Naive thymus-derived CD4-positive, alpha-beta T cell (primary cell): ENCODE measurements at regions not wholly inside any gene's neighbourhood (a gene's known extent, or its start where the extent isn't known, plus 50 kb on each side); places are given as distances from the start of the nearest gene placed in this dataset.

ENCODE experiments used
- ATAC-seq: fragments of 150-1000 bp; cut with Tn5 transposase; 2 replicates; pipeline ENCODE4 v1.10.0; 2021; ENCODE audit warnings: mild to moderate bottlenecking, moderate library complexity
- CTCF ChIA-PET: fragments of 350-600 bp; sonication (Branson Sonifier 250); formaldehyde crosslinking; loops from one replicate; lab custom pipeline; 2021; ENCODE audit warnings: antibody characterized with exemption; lab: Charles Lee
- POLR2A ChIA-PET: fragments of 350-600 bp; sonication (Branson Sonifier 250); formaldehyde crosslinking; loops from one replicate; lab custom pipeline; 2021; ENCODE audit warnings: antibody characterized with exemption, inconsistent platforms; lab: Charles Lee
- DNase-seq, 9 donors: peaks; one replicate each; pipeline versions ENCODE4 v3.0.0 to v3.0.0-alpha.2; 2020 to 2022; ENCODE audit warnings: mixed read lengths in 1 of 9
- H3K27ac ChIP-seq: one replicate; pipeline ENCODE4 v1.7.0; 2013; ENCODE audit warnings: mild to moderate bottlenecking, low read depth, low read length, moderate library complexity
- H3K27me3 ChIP-seq, 2 donors: one replicate each; pipeline ENCODE4 v1.7.0; 2013; ENCODE audit warnings: low read length in 2 of 2, mild to moderate bottlenecking in 2 of 2, moderate library complexity in 2 of 2; ENCODE audit not compliant: control insufficient read depth in 2 of 2, insufficient read depth in 2 of 2
- H3K36me3 ChIP-seq, 3 experiments: 1 replicate in 2 of 3; 2 replicates in 1 of 3; pipeline ENCODE4 v1.7.0; 2013; ENCODE audit warnings: low read length in 3 of 3, mild to moderate bottlenecking in 3 of 3, moderate library complexity in 1 of 3; ENCODE audit not compliant: insufficient read depth in 3 of 3, control insufficient read depth in 2 of 3
- H3K4me1 ChIP-seq, 2 donors: one replicate each; pipeline ENCODE4 v1.7.0; 2013; ENCODE audit warnings: low read length in 2 of 2, mild to moderate bottlenecking in 2 of 2, moderate library complexity in 1 of 2; ENCODE audit not compliant: control insufficient read depth in 2 of 2, insufficient read depth in 2 of 2
- H3K4me3 ChIP-seq: 2 replicates; pipeline ENCODE4 v1.7.0; 2013; ENCODE audit warnings: mild to moderate bottlenecking, low read length
- H3K9me3 ChIP-seq, 3 experiments: 1 replicate in 2 of 3; 2 replicates in 1 of 3; pipeline ENCODE4 v1.7.0; 2013; ENCODE audit warnings: low read length in 3 of 3; ENCODE audit not compliant: control insufficient read depth in 2 of 3
- H3K27ac Mint-ChIP-seq, 9 donors: one replicate each; pipeline ENCODE4 v1.8.0; 2020 to 2022; ENCODE audit warnings: mixed read lengths in 9 of 9, mild to moderate bottlenecking in 8 of 9, moderate library complexity in 5 of 9, inconsistent platforms in 2 of 9
- H3K27me3 Mint-ChIP-seq, 5 donors: one replicate each; pipeline ENCODE4 v1.8.0; 2021 to 2022; ENCODE audit warnings: mixed read lengths in 5 of 5, mild to moderate bottlenecking in 1 of 5
- H3K36me3 Mint-ChIP-seq, 5 donors: one replicate each; pipeline ENCODE4 v1.8.0; 2020 to 2022; ENCODE audit warnings: mixed read lengths in 5 of 5, mild to moderate bottlenecking in 3 of 5, inconsistent platforms in 1 of 5
- H3K4me1 Mint-ChIP-seq, 7 donors: one replicate each; pipeline ENCODE4 v1.8.0; 2020 to 2022; ENCODE audit warnings: mixed read lengths in 7 of 7, mild to moderate bottlenecking in 3 of 7, inconsistent platforms in 1 of 7
- H3K4me3 Mint-ChIP-seq, 10 donors: one replicate each; pipeline ENCODE4 v1.8.0; 2020 to 2022; ENCODE audit warnings: mild to moderate bottlenecking in 10 of 10, mixed read lengths in 10 of 10, moderate library complexity in 6 of 10, inconsistent platforms in 2 of 10
- H3K9me3 Mint-ChIP-seq, 11 donors: one replicate each; pipeline ENCODE4 v1.8.0; 2020 to 2022; ENCODE audit warnings: mixed read lengths in 11 of 11, mild to moderate bottlenecking in 4 of 11, inconsistent platforms in 1 of 11, moderate library complexity in 1 of 11
- intact Hi-C, 2 donors: fragments of 100-400 bp; cut with micrococcal nuclease; formaldehyde crosslinking; loops; one replicate each; pipeline ENCODE4 v1.15.1; 2023

DNA sequence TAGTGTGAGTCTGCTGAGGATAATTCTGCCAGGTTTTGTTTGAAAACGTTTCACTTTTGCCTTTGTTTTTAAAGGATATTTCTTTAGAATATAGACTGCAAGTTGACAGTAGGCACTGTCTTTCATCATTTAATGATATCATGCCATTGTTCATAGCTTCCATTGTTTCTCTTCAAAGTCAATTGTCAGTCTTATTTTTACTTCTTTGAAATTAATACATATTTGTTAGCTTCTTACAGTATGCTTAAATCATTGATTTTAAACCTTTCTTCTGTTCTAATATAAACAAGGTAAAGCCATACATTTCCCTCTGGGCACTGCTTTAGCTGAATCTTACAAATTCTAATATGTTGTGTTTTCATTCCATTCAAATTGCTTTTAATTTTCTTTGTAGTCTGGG lies 62.3 kb upstream of the PARVA start:
- Histone ChIP-seq H3K4me1 (no peaks in the 10 kb centered on the region), H3K27me3 (no peaks in the 10 kb centered on the region), H3K9me3 (peaks cover 0 to 8% (median 0%) of the 10 kb centered on the region in 3 experiments), H3K4me3 (no peak overlapping the region), H3K27ac (no peak overlapping the region), H3K36me3 (no peaks in the 10 kb centered on the region)
- no peak overlapping the region for H3K27ac Mint-ChIP-seq
- peaks cover 4 to 32% (median 14%) of the 10 kb centered on the region in 11 donors for H3K9me3 Mint-ChIP-seq
- peaks cover 0 to 9% (median 0%) of the 10 kb centered on the region in 5 donors for H3K27me3 Mint-ChIP-seq
- no peak for ATAC-seq
- ChIA-PET CTCF (no interaction called here), POLR2A (no interaction called here)
- H3K36me3 Mint-ChIP-seq = peaks cover 0 to 11% (median 7%) of the 10 kb centered on the region in 5 donors
- no peak overlapping the region for H3K4me3 Mint-ChIP-seq
- H3K4me1 Mint-ChIP-seq = peaks cover 0 to 8% (median 0%) of the 10 kb centered on the region in 7 donors
- DNase-seq = no peak
- intact Hi-C loops = no loop called here

- Histone ChIP-seq H3K27ac (no peak overlapping the region), H3K9me3 (peaks cover 0 to 8% (median 0%) of the 10 kb centered on the region in 3 experiments), H3K36me3 (no peaks in the 10 kb centered on the region), H3K4me1 (peaks cover 0 to 4% of the 10 kb centered on the region in 2 donors), H3K27me3 (no peaks in the 10 kb centered on the region), H3K4me3 (no peak overlapping the region)
- H3K9me3 Mint-ChIP-seq = peaks cover 4 to 32% (median 12%) of the 10 kb centered on the region in 11 donors
- peaks cover 0 to 9% (median 0%) of the 10 kb centered on the region in 5 donors for H3K27me3 Mint-ChIP-seq
- no peak for DNase-seq
- no peak overlapping the region for H3K4me3 Mint-ChIP-seq
- POLR2A ChIA-PET = no interaction called here
- no peak for ATAC-seq
- H3K36me3 Mint-ChIP-seq = peaks cover 0 to 11% (median 7%) of the 10 kb centered on the region in 5 donors
- no peak overlapping the region for H3K27ac Mint-ChIP-seq
- peaks cover 3 to 21% (median 4%) of the 10 kb centered on the region in 7 donors for H3K4me1 Mint-ChIP-seq
- CTCF ChIA-PET = no interaction called here
- intact Hi-C loops = no loop called here
Observed at GRCh38 chr11:12316432-12316831, 60.9 kb upstream of the PARVA start.

DNA sequence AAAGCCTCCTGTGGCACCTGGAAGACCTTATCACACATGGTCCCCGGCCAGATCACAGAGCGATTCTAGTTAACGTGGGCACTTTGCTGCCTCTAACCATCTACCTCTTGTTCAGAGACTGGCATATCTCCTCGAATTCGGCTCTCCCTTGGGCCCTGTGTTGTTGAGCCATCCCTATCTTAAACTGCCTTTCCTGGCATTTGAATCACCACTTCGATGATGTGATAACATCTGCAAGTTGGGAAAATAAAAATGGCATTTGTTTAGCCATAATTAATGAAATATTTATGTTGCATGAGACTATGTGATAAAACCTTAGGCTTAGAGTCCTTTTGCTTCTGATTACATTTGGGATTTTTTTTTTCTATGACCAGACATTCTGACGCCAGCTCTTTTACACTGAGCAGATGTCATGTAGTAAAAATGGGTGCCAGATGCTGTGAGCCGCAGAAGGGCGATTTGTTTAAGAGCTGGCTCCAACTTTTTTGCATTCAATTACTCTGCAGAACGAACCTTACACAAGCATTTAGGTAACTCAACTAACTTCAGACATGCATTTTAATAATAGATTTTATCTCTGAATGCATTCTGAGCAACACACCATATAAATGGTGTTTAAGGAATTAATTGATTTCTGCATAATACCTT lies 58.5 kb upstream of the PARVA start:
- peaks cover 5 to 29% (median 11%) of the 10 kb centered on the region in 7 donors for H3K4me1 Mint-ChIP-seq
- Histone ChIP-seq H3K4me3 (no peak overlapping the region), H3K27ac (no peak overlapping the region), H3K36me3 (no peaks in the 10 kb centered on the region), H3K4me1 (peaks cover 0 to 9% of the 10 kb centered on the region in 2 donors), H3K27me3 (no peaks in the 10 kb centered on the region), H3K9me3 (peaks cover 0 to 8% (median 0%) of the 10 kb centered on the region in 3 experiments)
- H3K27me3 Mint-ChIP-seq = peaks cover 0 to 9% (median 0%) of the 10 kb centered on the region in 5 donors
- DNase-seq = no peak
- no peak for ATAC-seq
- H3K9me3 Mint-ChIP-seq = peaks cover 4 to 32% (median 12%) of the 10 kb centered on the region in 11 donors
- no peak overlapping the region for H3K4me3 Mint-ChIP-seq
- ChIA-PET POLR2A (no interaction called here), CTCF (interaction anchor here (0.8 kb wide), 1 partner anchor 13 kb away, joined by 5 read pairs; no protein-coding TSS in a partner anchor)
- H3K36me3 Mint-ChIP-seq = peaks cover 0 to 11% (median 7%) of the 10 kb centered on the region in 5 donors
- peak overlapping the region in 1 of 9 donors; percentile 32 for H3K27ac Mint-ChIP-seq
- intact Hi-C loops = no loop called here

DNA sequence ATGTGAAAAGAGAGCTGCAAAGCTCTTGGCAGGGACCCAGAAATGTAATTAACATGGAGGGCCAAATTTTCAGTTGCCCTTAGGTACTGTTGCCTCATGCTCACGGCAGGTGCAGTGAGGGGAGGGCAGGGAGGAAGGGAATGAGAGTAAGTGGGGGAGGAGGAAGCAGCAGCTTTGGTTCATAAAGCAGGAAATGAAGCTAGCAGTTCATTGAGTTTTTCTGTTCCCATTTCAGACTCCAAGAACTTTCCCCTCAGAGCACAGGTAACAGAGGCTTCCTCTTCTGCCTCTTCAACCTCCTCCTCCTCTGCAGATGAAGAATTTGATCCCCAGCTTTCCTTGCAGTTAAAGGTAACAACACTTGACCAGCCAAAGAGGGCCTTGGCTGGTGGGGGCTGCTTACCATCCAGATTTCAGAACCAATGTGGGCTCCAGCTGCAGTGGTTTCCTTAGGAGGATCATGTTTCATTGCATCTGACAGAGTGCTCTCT lies 57.9 kb upstream of the PARVA start:
- H3K27me3 ChIP-seq = no peaks in the 10 kb centered on the region
- CTCF ChIA-PET = interaction anchor here (0.8 kb wide), 1 partner anchor 12 kb away, joined by 5 read pairs; no protein-coding TSS in a partner anchor
- H3K27me3 Mint-ChIP-seq = peaks cover 0 to 9% (median 0%) of the 10 kb centered on the region in 5 donors
- H3K27ac ChIP-seq = no peak overlapping the region
- H3K9me3 ChIP-seq = peaks cover 0 to 8% (median 0%) of the 10 kb centered on the region in 3 experiments
- H3K4me1 Mint-ChIP-seq = peaks cover 5 to 29% (median 11%) of the 10 kb centered on the region in 7 donors
- intact Hi-C loops = no loop called here
- peaks cover 4 to 32% (median 12%) of the 10 kb centered on the region in 11 donors for H3K9me3 Mint-ChIP-seq
- no peak overlapping the region for H3K4me3 ChIP-seq
- DNase-seq = no peak
- no peak for ATAC-seq
- POLR2A ChIA-PET = no interaction called here
- no peak overlapping the region for H3K4me3 Mint-ChIP-seq
- no peak overlapping the region for H3K27ac Mint-ChIP-seq
- H3K36me3 Mint-ChIP-seq = peaks cover 0 to 11% (median 7%) of the 10 kb centered on the region in 5 donors
- no peaks in the 10 kb centered on the region for H3K36me3 ChIP-seq
- H3K4me1 ChIP-seq = peaks cover 0 to 9% of the 10 kb centered on the region in 2 donors

DNA sequence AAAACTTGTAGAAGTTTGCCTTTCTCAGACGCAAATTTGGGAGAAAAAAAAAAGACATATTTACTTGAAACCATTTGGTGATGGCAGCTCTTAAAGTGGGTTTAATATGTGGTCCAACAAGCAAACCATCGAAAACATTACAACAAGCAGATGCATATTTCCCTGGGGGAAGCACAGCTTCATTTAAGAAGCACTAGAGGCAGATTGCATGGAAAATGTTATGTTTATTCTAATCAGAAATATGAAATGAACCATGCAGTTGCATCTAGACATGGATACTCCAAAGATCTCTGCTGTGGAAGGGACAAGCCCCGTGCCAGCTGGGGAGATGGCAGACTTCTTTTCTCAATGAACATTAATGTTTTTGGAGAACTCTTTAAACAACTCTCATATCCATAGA lies 57.4 kb upstream of the PARVA start:
- no peak overlapping the region for H3K27ac Mint-ChIP-seq
- DNase-seq (no peak), ATAC-seq (no peak)
- intact Hi-C loops = no loop called here
- no peaks in the 10 kb centered on the region for H3K27me3 ChIP-seq
- H3K36me3 ChIP-seq = no peaks in the 10 kb centered on the region
- H3K36me3 Mint-ChIP-seq = peaks cover 0 to 8% (median 7%) of the 10 kb centered on the region in 5 donors
- no peak overlapping the region for H3K4me3 Mint-ChIP-seq
- H3K4me3 ChIP-seq = no peak overlapping the region
- peaks cover 0 to 8% (median 0%) of the 10 kb centered on the region in 3 experiments for H3K9me3 ChIP-seq
- ChIA-PET CTCF (no interaction called here), POLR2A (no interaction called here)
- peaks cover 0 to 7% (median 0%) of the 10 kb centered on the region in 5 donors for H3K27me3 Mint-ChIP-seq
- H3K27ac ChIP-seq = no peak overlapping the region
- peaks cover 0 to 9% of the 10 kb centered on the region in 2 donors for H3K4me1 ChIP-seq
- peaks cover 5 to 29% (median 11%) of the 10 kb centered on the region in 7 donors for H3K4me1 Mint-ChIP-seq
- peaks cover 4 to 29% (median 9%) of the 10 kb centered on the region in 11 donors for H3K9me3 Mint-ChIP-seq

- Mint-ChIP-seq H3K27me3 (peaks cover 0 to 6% (median 0%) of the 10 kb centered on the region in 5 donors), H3K9me3 (peaks cover 0 to 16% (median 6%) of the 10 kb centered on the region in 11 donors), H3K4me3 (no peak overlapping the region), H3K27ac (peak overlapping the region in 1 of 9 donors; percentile 22), H3K36me3 (peaks cover 0 to 9% (median 6%) of the 10 kb centered on the region in 5 donors), H3K4me1 (peaks cover 5 to 29% (median 11%) of the 10 kb centered on the region in 7 donors)
- Histone ChIP-seq H3K27ac (no peak overlapping the region), H3K27me3 (no peaks in the 10 kb centered on the region), H3K4me1 (peaks cover 0 to 9% of the 10 kb centered on the region in 2 donors), H3K9me3 (peaks cover 0 to 8% (median 0%) of the 10 kb centered on the region in 3 experiments), H3K36me3 (no peaks in the 10 kb centered on the region), H3K4me3 (no peak overlapping the region)
- CTCF ChIA-PET = no interaction called here
- POLR2A ChIA-PET = interaction anchor here (1.1 kb wide), 1 partner anchor 570 kb away, joined by 3 read pairs; no protein-coding TSS in a partner anchor
- intact Hi-C loops = no loop called here
- DNase-seq (no peak), ATAC-seq (no peak)
Observed at GRCh38 chr11:12321217-12321937, 56.0 kb upstream of the PARVA start.
